ENCODE measurements at regions not wholly inside any gene's neighbourhood (a gene's known extent, or its start where the extent isn't known, plus 50 kb on each side); places are given as distances from the start of the nearest gene placed in this dataset.

GRCh38 chr13:34420702-34421346, 521.2 kb upstream of the NBEA start:
- TF ChIP-seq CTCF (conservative IDR thresholded peaks at IDR 0.05): no peak
- no peak for TF ChIP-seq EZH2 (IDR thresholded peaks at IDR 0.05; ENCODE audit: low read depth)
